GM19467 (cell line): ENCODE measurements at regions not wholly inside any gene's neighbourhood (a gene's known extent, or its start where the extent isn't known, plus 50 kb on each side); places are given as distances from the start of the nearest gene placed in this dataset.
"Not testable (repeated sequence)": the region's sequence is repeated elsewhere in the genome, so short reads cannot be mapped to it uniquely, and the experiment has no call there.

Experiments used
- ATAC-seq: cut with Tn5 transposase; IDR thresholded peaks from one replicate; pipeline ENCODE4 v1.9.1; 2021; ENCODE audit warnings: mild to moderate bottlenecking, moderate library complexity; ENCODE audit not compliant: unreplicated experiment

DNA sequence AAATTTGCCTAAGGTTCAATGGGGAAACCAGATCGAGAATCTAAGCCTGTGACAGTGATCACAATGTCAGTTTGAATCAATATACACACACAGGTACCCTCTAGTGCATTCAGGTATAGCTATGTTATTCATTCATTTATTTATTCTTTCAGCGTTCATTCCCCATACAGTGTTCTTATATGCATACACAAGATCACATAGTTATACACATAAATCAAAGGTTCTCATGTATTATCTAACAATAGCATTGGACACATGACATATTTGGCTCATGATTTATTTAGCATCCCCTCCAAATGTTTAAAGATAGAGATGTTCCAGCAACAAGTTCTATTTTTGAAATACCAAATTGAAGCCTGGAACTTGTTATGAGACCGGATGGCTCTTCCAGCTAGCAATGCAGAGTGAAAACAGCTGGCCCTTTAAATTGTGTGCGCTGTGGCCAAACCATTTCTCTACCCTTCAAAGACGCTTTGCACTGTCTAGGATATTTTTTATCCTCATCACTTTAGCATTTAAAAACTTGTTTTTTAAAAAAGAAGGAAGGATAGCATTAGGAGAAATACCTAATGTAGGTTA, 131.0 kb downstream of the ATXN3L start:
- ATAC-seq: no peak

DNA sequence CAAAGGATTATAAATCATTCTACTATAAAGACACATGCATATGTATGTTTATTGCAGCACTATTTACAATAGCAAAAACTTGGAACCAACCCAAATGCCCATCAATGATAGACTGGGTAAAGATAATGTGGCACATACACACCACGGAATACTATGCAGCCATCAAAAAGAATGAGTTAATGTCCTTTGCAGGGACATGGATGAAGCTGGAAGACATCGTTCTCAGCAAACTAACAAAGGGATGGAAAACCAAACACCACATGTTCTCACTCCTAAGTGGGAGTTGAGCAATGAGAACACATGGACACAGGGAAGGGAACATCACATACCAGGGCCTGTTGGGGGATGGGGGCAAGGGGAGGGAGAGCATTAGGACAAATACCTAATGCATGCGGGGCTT, 133.2 kb downstream of the ATXN3L start:
- not testable (repeated sequence) for ATAC-seq

DNA sequence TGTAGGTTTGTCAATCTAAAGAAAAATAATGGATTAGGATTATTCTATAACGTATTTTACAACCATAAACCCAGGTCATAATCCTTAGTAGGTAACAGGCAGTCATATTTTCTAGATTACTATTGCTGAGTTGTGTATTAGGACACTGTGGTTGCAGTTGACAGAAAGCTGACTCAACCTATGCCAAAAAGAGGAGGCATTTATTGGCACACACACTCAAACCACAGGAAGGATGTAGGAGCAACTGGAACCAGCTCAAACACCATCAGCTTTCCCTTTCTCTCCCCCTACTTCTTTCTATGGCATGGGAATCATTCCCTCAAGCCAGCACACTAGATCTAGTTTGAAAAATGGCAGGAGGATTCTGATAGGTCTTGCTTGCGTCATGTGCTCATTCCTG, 136.4 kb upstream of the FAM9C start:
- ATAC-seq: no peak

DNA sequence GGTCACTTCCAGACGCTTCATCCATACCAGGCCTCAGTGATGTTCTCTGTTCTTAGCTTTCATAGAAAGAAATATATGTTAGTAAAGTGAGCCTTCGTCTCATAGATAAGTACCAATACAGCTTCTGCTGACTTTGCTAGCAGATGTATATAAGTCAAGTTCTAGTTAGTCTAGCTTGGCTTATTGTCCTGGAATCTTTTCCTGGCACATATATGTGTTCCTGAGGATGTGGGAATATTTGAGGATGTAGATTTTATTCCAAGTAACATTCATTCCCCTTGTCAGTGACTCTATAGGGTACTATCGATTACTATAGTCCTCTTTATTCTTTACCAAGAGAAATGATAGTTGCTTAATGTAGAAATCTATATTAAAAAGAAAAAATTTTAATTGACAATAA, 135.2 kb upstream of the FAM9C start:
- no peak for ATAC-seq

DNA sequence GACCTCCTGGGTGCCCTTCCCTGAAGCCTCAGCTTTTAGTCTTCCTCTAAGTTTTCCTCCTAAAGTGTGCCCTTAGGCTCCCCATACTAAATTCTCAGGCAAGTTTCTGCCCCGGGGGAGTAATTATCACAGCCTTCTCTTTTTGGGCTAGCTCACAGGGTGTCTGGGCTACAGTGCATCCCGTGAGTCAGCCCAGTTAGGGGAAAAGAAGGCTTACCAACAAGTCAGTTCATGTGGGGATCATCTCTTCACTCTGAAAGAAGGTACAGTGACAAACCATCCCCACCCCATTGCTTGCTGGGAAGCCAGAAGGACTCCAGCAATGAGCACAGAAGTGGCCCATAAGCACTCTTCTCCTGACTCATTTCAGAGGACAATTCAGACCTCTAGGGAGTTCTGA, 134.7 kb upstream of the FAM9C start:
- no peak for ATAC-seq

DNA sequence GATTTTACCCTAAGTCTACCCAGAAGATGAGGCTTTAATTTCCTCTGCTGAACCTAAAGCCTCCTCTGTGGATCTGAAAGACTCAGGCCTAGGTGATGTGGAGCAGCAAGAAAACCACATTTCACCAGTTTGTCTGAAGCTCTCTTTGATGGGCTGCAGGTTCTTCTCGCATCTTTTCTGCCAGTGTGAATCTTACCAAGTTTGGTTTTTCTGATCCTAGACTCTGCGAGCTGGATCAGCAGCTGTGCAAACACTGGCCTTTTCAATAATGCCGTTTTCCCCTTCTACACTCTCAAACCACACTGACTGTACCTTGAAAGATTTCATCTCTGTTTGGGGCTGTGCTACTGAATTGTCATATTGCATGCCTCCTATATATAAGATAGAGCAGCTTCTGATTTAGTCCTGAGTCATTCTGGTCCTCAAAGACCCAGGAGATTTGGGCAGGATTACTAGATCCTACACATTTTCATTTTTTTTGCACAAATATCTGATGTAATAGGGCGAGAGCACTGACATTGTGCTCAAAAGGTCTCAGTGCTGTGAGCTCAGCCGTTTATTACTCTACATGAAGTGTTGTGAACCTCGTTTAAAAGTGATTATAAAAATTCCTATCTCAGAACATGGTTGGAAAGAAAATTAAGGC, 133.6 kb upstream of the FAM9C start:
- ATAC-seq: no peak

DNA sequence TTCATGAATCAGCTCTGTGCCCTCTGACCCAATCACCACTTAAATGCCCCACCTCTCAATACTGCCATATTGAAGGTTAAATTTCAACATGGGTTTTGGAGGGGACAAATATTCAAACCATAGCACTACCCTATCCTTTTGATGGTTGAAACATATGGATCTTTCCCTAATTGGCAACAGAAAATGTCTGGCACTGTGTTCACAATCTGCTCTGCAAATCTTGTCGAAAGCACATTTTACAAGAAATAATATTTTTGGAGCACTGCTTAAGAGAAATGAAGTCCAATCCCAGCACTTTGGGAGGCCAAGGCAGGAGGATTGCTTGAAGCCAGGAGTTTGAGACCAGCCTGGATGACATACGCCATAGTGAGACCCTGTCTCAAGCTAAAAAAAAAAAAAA, 130.6 kb upstream of the FAM9C start:
- no peak for ATAC-seq

DNA sequence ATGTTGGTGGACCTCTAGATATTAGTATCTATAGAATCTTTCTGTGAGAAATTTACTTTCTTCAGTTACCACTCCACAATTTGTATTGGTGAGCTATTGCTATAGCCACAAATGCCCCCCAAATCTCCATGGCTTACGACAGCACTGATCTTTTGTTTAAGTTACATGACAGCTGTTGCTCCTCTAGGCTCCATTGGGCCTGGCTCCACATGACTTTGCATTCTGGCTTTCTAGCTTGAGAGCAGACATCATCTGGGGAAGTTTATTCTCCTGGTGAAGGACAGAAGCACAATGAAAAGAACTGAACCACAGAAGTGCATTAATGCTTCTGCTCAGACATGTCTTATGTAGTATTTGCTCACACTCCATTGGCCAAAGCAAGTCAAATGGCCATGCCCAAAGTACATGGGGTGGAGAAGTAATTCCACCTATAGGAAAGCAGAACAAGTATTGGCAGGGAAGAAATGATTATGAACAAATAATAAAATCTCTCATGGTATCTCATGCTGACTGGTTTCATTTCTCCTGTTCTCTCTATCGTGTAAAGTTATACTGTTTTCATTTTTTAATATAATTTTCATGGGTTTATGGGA, 126.6 kb upstream of the FAM9C start:
- no peak for ATAC-seq

DNA sequence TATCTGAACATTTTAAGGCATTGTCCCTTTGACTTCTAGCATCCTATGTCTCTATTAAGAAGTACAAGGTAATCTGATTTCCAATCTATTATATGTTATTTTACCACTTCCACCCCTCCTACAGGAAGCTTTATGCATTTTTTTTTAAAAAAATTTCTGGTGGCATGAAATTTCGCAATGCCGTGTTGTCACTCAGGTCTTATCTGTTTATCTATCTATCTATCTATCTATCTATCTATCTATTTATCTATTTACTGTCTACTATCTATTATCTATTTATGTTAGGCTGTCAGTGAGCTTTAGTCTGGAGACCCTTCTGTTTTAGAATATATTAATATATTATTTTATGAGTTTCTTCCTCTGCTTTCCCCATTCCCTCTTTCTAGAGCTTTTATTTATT, 125.3 kb upstream of the FAM9C start:
- no peak for ATAC-seq

DNA sequence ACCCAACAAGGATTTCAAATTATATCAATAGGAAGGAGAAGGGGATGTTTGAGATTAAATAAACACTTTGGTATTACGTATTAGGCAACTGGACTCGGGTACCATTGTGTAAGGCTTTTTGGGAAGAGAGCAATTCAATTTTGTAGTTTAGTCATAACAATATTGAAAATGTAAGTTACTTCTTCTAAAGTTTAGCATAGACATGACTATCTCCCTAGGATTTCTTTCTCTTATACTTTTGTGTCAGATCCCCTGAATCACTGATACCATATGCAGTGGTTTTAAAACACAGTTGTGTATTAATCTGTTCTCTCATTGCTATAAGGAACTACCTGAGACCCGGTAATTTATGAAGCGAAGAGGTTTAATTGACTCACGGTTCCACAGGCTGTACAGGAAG, 123.8 kb upstream of the FAM9C start:
- no peak for ATAC-seq

DNA sequence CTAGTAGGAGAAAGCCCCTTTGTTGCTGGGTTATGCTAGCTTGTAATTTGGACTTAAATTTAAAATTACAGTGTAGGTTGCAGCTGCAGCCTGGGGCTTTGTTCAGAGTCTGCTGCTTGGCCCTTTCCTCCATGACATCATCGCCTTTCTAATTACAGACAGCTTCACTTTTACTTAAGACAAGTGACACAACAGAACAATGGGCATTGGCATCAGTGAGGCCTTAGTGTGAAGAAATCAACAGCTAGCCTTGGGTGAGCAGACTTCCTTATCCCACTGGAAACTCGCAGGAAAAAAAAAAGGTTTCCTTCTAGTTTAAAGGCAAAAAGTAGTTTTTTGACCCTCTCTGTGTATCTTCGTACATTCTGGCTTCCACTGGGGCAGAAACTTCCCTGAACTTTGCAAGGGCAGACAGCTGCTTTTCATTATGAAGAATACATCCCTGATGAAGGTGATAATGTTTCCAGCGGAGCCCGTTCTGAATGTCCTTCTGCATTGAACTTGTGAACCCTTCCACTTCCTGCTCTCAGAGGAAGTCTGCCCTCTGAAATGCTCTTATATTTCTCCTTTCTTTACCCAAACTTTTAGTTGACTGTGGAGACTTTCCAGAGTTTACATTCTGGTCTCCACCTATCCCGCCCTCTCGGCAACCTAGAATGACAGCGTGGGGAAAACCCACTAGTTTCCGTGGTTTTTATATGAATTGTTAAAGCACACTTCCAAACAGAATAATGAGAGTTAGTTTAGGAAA, 123.2 kb upstream of the FAM9C start:
- no peak for ATAC-seq

DNA sequence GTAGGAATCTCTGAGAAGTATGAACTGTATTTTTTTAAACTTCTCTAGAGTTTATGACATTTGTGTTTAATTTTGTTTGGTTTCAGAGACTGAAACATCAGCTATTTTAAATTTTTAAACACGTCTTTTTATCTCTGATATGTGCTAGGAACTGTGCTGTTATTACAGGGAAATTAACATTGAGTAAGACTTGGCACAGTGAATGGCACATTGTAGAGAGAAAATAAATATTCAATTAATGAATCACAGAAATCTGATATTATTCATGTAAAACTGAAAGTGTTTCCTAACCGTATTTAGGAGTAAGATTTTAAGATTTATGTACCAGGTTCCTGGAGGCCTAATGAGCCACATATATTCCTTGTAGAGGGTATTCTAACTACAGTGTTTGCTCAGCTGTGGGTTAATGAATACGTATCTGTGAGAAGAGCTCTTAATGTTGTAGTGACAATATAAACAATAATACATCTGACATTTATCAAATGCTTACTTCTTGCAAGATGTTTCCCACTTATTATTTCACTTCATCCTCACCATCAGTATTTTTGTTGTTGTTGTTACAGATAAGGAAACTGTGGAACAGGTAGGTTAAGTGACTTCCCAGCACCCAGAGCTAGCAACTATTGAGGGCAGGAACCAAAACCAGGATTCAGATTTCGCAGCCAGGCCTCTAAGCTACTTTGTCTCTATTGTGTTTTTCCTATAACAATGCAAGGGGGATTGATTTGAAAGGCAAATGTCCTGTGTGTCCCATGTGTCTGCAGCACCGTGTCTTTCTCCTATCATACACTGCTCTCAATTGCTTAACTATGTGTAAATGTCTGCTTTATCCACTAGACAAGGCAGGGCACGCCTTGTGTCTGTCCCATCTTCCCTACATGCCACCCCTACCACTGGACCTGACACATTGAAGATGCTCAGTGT, 121.1 kb upstream of the FAM9C start:
- no peak for ATAC-seq

DNA sequence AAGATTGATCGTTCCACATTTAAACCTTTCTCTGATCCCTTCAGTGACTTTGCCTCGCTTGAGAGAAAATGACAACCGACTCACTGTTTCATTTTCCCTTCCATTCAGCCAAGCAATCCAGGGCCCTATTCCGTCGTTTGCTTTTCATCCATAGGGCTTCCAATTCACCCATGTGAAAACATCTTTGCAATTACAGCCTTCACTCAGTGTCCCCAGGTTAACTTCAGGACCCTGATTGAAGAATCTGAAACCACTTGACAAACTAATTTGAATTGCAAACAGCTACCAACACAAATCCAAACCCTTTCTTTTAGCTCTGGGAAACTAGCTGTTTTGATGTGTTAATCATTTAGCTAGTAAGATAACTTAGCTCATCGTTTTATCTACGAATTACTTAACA, 120.2 kb upstream of the FAM9C start:
- ATAC-seq: no peak

DNA sequence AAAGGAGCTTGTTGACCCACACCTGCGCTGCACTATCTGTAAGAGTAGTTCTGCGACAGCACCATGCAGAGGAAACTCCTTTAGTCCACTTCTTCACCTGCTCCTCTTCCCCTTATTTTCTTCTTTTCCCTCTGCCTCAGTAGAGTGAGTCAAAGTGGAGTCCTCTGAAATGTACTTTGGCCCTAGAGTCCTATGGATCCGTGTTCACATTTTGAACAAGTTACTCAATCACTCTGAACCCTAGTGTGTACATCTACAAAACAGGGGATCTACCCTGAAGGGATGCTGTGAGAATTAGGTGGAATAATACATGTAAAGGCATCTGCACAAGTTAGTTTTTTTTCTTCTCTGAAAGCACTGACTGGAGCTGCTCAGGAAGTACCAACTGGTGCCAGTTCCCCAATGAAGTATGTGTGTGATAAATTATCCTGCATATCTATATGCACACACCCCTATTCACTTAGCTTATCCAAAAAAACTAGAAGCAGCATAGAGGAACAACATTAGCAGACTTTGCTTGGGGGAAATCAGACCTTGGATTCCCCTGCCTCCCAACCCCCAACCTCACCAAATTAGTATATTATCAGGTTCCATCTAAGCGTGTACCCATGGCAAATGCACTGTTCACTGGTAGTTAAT, 118.5 kb upstream of the FAM9C start:
- no peak for ATAC-seq

DNA sequence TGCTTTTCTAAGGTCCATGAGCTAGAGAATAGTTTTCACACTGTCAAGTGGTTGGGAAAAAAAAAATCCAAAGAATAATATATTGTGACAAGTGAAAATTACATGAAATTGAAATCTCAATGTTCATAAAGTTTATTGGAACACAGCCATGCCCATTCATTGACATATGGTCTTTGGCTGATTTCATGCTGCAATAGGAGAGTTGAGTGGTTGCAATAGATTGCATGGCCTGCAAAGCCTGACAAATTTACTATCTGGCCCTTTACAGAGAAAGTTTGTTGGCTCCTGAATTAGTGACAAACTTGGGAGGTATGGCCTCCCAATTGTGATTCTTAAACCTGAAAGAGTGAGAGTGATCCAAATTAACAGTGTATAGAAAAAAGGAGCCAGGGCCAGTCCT, 115.5 kb upstream of the FAM9C start:
- no peak for ATAC-seq

DNA sequence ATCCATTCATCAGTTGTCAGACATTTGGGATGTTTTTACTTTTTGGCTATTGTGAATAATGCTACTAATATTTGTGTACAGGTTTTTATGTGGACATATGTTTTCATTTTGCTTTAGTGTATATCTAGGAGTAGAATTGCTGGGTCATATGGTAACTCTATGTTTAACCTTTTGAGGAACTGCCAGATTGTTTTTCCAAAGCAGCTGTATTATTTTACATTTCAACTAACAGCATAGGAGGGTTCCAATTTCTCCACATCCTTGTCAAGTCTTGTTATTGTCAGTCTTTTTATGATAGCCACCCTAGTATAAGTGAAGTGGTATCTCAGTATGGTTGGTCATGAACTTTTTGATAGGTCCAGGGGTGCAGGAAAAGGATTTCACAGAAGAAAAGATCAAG, 114.5 kb upstream of the FAM9C start:
- no peak for ATAC-seq

DNA sequence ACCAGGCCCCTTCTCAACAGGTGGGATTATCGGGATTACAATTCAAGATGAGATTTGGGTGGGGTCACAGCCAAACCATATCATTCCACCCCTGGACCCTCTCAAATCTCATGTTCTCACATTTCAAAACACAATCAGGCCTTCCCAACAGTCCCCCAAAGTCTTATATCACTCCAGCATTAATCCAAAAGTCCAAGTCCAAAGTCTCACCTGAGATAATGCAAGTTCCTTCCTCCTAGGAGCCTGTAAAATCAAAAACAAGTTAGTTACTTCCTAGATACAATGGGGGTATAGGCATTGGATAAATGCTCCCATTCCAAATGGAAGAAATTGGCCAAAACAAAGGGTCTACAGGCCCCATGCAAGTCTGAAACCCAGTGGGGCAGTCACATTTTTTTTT, 111.1 kb upstream of the FAM9C start:
- not testable (repeated sequence) for ATAC-seq

DNA sequence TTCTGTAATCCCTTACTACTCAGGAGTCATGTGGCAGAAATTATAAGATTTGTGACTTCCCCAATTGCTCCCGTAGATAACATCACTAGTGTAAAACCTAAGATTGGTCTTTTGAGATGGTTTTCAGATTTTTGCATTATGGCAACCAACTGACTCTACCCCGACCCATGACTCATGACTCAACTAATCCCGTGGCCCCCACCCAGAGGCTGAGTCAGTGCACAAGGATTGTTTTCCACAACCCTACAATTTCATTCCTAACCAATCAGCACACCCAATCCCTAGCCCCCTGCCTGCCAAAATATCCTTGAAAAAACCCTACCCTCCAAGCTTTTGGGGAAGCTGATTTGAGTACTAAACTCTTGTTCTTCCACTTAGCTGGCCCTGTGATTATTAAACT, 109.4 kb upstream of the FAM9C start:
- ATAC-seq: no peak

DNA sequence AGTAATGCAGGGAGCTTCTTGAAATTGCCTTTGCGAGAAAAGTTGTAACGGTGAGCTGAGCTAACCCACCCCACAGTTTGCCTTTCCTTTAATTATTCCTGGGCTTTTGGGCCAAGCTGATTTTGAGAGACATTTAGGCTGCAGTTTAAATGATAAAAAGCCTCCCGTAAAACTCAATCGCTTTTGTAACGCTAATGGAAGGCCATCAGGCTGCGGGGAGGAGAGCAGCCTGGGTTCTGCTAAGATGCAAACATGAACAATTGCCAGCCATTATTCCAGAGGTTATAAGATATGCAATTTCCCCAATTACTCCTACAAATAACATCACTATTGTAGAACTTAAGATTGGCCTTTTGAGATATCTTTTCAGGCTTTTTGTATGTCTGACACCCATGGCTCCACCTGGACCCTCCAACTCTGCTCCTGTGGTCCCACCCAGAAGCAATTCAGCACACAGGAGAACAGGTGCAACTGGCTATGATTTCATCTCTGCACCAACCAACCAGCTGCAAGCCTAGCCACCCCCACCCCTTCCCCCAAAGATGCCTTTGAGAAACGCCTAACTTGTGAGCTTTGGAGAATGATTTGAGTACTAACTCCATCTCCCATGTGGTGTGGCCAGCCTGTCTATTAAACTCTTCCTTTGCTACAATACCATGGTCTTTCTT, 108.2 kb upstream of the FAM9C start:
- ATAC-seq: no peak
